Skeletal muscle tissue (tissue), 3 donors: ENCODE measurements at regions not wholly inside any gene's neighbourhood (a gene's known extent, or its start where the extent isn't known, plus 50 kb on each side); places are given as distances from the start of the nearest gene placed in this dataset.
"Not testable (repeated sequence)": the region's sequence is repeated elsewhere in the genome, so short reads cannot be mapped to it uniquely, and the experiment has no call there.

Experiments used
- H3K27ac ChIP-seq: one replicate; pipeline ENCODE4 v1.7.0; 2013; ENCODE audit warnings: mild to moderate bottlenecking, low read depth, low read length, inconsistent platforms
- H3K27me3 ChIP-seq, 3 donors: one replicate each; pipeline ENCODE4 v1.7.0; 2013; ENCODE audit warnings: low read length in 3 of 3; ENCODE audit not compliant: control insufficient read depth in 3 of 3, insufficient read depth in 3 of 3
- H3K36me3 ChIP-seq, 3 donors: one replicate each; pipeline ENCODE4 v1.7.0; 2013; ENCODE audit warnings: low read length in 3 of 3; ENCODE audit not compliant: control insufficient read depth in 3 of 3, insufficient read depth in 3 of 3
- H3K4me1 ChIP-seq, 3 donors: one replicate each; pipeline ENCODE4 v1.7.0; 2013; ENCODE audit warnings: low read length in 3 of 3, mild to moderate bottlenecking in 3 of 3; ENCODE audit not compliant: control insufficient read depth in 3 of 3, insufficient read depth in 3 of 3
- H3K4me3 ChIP-seq, 3 donors: one replicate each; pipeline ENCODE4 v1.7.0; 2013; ENCODE audit warnings: low read length in 3 of 3
- H3K9ac ChIP-seq, 3 donors: one replicate each; pipeline ENCODE4 v1.7.0; 2013; ENCODE audit warnings: low read length in 3 of 3, mild to moderate bottlenecking in 3 of 3, moderate library complexity in 2 of 3, low read depth in 1 of 3
- H3K9me3 ChIP-seq, 3 donors: one replicate each; pipeline ENCODE4 v1.7.0; 2013; ENCODE audit warnings: low read length in 3 of 3; ENCODE audit not compliant: control insufficient read depth in 3 of 3
- donor health status: Osteomylitis.

GRCh38 chr3:127420829-127421228 is 133.0 kb upstream of the PRR20G start:
- Histone ChIP-seq H3K9me3 (no peaks in the 10 kb centered on the region), H3K4me3 (no peak overlapping the region), H3K27me3 (peaks cover 13 to 44% (median 16%) of the 10 kb centered on the region in 3 donors), H3K36me3 (no peaks in the 10 kb centered on the region), H3K9ac (no peak overlapping the region), H3K4me1 (peaks cover 0 to 4% (median 3%) of the 10 kb centered on the region in 3 donors), H3K27ac (no peak overlapping the region)

GRCh38 chr3:127419641-127420553 is 132.1 kb upstream of the PRR20G start:
- no peaks in the 10 kb centered on the region for H3K9me3 ChIP-seq
- H3K4me1 ChIP-seq: peaks cover 0 to 4% (median 3%) of the 10 kb centered on the region in 3 donors
- H3K4me3 ChIP-seq: no peak overlapping the region
- H3K9ac ChIP-seq: no peak overlapping the region
- no peak overlapping the region for H3K27ac ChIP-seq
- H3K27me3 ChIP-seq: peaks cover 7 to 40% (median 14%) of the 10 kb centered on the region in 3 donors
- no peaks in the 10 kb centered on the region for H3K36me3 ChIP-seq

GRCh38 chr3:127419182-127419581 is 131.3 kb upstream of the PRR20G start:
- Histone ChIP-seq H3K9me3 (no peaks in the 10 kb centered on the region), H3K27me3 (peaks cover 1 to 40% (median 7%) of the 10 kb centered on the region in 3 donors), H3K36me3 (no peaks in the 10 kb centered on the region), H3K4me1 (peaks cover 0 to 4% (median 3%) of the 10 kb centered on the region in 3 donors), H3K9ac (no peak overlapping the region), H3K27ac (no peak overlapping the region), H3K4me3 (no peak overlapping the region)

- H3K4me3 ChIP-seq: no peak overlapping the region
- peaks cover 0 to 39% (median 3%) of the 10 kb centered on the region in 3 donors for H3K27me3 ChIP-seq
- H3K27ac ChIP-seq: no peak overlapping the region
- peaks cover 0 to 4% (median 3%) of the 10 kb centered on the region in 3 donors for H3K4me1 ChIP-seq
- H3K9me3 ChIP-seq: no peaks in the 10 kb centered on the region
- H3K9ac ChIP-seq: no peak overlapping the region
- H3K36me3 ChIP-seq: no peaks in the 10 kb centered on the region
Observed at GRCh38 chr3:127418560-127419147, 130.8 kb upstream of the PRR20G start.

- H3K36me3 ChIP-seq: no peaks in the 10 kb centered on the region
- H3K4me1 ChIP-seq: peaks cover 0 to 4% (median 3%) of the 10 kb centered on the region in 3 donors
- no peak overlapping the region for H3K27ac ChIP-seq
- H3K27me3 ChIP-seq: peaks cover 0 to 39% (median 6%) of the 10 kb centered on the region in 3 donors
- peak overlapping the region in 1 of 3 donors; percentile 16 for H3K9ac ChIP-seq
- no peak overlapping the region for H3K4me3 ChIP-seq
- H3K9me3 ChIP-seq: no peaks in the 10 kb centered on the region
Observed at GRCh38 chr3:127417709-127418559, 130.1 kb upstream of the PRR20G start.

GRCh38 chr3:127413871-127414270 is 126.0 kb upstream of the PRR20G start:
- H3K9ac ChIP-seq: no peak overlapping the region
- no peaks in the 10 kb centered on the region for H3K9me3 ChIP-seq
- H3K36me3 ChIP-seq: no peaks in the 10 kb centered on the region
- H3K27ac ChIP-seq: no peak overlapping the region
- H3K4me1 ChIP-seq: peaks cover 0 to 4% (median 3%) of the 10 kb centered on the region in 3 donors
- no peak overlapping the region for H3K4me3 ChIP-seq
- peaks cover 8 to 35% (median 19%) of the 10 kb centered on the region in 3 donors for H3K27me3 ChIP-seq

- no peaks in the 10 kb centered on the region for H3K9me3 ChIP-seq
- no peaks in the 10 kb centered on the region for H3K36me3 ChIP-seq
- no peak overlapping the region for H3K4me3 ChIP-seq
- peaks cover 8 to 40% (median 19%) of the 10 kb centered on the region in 3 donors for H3K27me3 ChIP-seq
- H3K9ac ChIP-seq: no peak overlapping the region
- H3K4me1 ChIP-seq: peaks cover 0 to 4% (median 3%) of the 10 kb centered on the region in 3 donors
- no peak overlapping the region for H3K27ac ChIP-seq
Observed at GRCh38 chr3:127413318-127413673, 125.5 kb upstream of the PRR20G start.

GRCh38 chr3:127412578-127413317 is 124.9 kb upstream of the PRR20G start:
- Histone ChIP-seq H3K4me1 (peaks cover 0 to 2% (median 0%) of the 10 kb centered on the region in 3 donors), H3K27me3 (peaks cover 8 to 36% (median 22%) of the 10 kb centered on the region in 3 donors)

GRCh38 chr3:127411875-127412274 is 124.0 kb upstream of the PRR20G start:
- H3K4me3 ChIP-seq, H3K4me1 ChIP-seq, H3K27ac ChIP-seq, H3K9me3 ChIP-seq, H3K36me3 ChIP-seq, H3K9ac ChIP-seq: not testable (repeated sequence)
- H3K27me3 ChIP-seq: peaks cover 8 to 39% (median 22%) of the 10 kb centered on the region in 3 donors

More at GRCh38 chr3:127412578-127413317, 124.9 kb upstream of the PRR20G start:
- no peak overlapping the region for H3K27ac ChIP-seq
- H3K36me3 ChIP-seq: no peaks in the 10 kb centered on the region
- no peak overlapping the region for H3K4me3 ChIP-seq
- no peak overlapping the region for H3K9ac ChIP-seq
- H3K9me3 ChIP-seq: no peaks in the 10 kb centered on the region
